ENCODE measurements at regions not wholly inside any gene's neighbourhood (a gene's known extent, or its start where the extent isn't known, plus 50 kb on each side); places are given as distances from the start of the nearest gene placed in this dataset.
A peak's percentile ranks its signal among the peaks of the same experiment; 100 is the strongest.
"Not testable (repeated sequence)": the region's sequence is repeated elsewhere in the genome, so short reads cannot be mapped to it uniquely, and the experiment has no call there.

DNA sequence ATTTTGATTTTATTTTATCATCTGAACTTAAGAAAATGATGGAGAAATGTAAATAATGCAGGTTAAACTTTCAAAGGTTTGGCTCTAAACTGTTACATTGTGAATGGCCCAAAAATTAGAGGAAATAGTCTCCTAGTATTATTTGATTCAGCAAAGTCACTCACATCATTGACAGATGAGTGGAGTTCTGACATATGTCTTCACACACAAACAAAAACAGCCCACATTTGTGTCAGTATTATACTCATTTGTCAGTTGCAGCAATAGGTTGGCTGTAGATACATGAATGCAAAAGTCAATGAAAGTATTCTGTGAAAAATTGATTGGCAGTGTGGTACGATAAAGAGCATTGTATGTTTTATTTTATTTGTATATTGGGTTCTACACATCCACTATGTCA lies 108.8 kb upstream of the BMPER start:
- H3K27ac ChIP-seq: no peak overlapping the region
- no peak overlapping the region for H3K4me3 ChIP-seq
- TF ChIP-seq CTCF (IDR thresholded peaks at IDR 0.05): no peak
- DNase-seq (ENCODE audit: low spot score): no peak

DNA sequence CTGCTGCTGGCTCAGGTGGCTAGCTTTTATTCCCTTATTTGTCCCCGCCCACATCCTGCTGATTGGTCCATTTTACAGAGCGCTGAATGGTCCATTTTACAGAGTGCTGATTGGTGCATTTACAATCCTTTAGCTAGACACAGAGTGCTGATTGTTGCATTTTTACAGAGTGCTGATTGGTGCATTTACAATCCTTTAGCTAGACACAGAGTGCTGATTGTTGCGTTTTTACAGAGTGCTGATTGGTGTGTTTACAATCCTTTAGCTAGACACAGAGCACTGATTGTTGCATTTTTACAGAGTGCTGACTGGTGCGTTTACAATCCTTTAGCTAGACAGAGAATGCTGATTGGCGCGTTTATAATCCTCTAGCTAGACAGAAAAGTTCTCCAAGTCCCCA lies 107.8 kb upstream of the BMPER start:
- H3K4me3 ChIP-seq; H3K27ac ChIP-seq; DNase-seq (ENCODE audit: low spot score): not testable (repeated sequence)

- Histone ChIP-seq H3K27ac (no peak overlapping the region), H3K4me3 (no peak overlapping the region)
- TF ChIP-seq CTCF (IDR thresholded peaks at IDR 0.05): no peak
- no peak for DNase-seq (ENCODE audit: low spot score)
Measured at GRCh38 chr7:33798686-33799325, 106.5 kb upstream of the BMPER start.

DNA sequence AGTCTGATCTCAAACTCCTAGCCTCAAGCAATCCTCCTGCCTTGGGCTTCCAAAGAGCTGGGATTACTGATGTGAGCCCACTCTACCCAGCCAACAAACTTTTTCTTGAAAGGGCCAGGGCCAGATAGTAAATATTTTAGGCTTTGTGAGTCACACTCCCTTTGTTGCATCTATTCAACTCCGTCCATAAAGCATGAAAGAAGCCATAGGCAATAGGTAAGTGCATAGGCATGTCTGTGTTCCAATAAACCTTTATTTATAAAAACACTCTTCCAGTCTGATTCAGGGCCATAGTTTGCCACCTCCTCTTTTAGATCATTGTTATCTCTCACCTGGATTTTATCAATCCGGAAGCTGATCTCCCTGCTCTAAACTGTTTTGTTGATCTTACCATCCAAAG lies 105.6 kb upstream of the BMPER start:
- Histone ChIP-seq H3K4me3 (no peak overlapping the region), H3K27ac (no peak overlapping the region)
- DNase-seq (ENCODE audit: low spot score): no peak
- TF ChIP-seq CTCF (IDR thresholded peaks at IDR 0.05): no peak

GRCh38 chr7:33802600-33802999 lies 102.7 kb upstream of the BMPER start:
- TF ChIP-seq CTCF (IDR thresholded peaks at IDR 0.05): no peak
- Histone ChIP-seq H3K27ac (no peak overlapping the region), H3K4me3 (no peak overlapping the region)
- no peak for DNase-seq (ENCODE audit: low spot score)

DNA sequence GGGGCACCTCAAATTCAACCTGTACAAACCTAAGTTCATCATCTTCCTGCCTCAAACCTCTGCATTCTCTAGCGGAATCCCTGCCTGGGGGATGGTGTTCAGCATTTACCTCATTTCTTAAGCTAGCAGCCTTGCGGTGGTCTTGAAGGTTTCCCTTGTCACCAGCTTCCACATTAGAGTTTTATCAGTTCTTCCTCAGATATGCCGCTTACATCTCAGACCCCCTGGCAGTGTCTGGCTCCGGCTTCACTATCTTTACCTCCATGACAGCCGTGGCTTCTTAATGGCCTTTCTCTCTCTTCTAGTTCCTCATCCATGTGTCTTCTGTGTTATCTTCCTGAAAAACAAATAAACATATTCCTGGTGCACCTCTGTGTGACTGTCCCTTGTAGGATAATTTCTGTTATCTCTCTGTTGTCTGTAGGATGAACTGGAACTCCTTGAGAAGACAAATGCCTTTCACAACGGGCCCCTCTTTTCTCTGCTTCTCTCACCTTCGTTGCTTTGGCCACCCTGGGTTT lies 101.1 kb upstream of the BMPER start:
- no peak overlapping the region for H3K27ac ChIP-seq
- no peak for TF ChIP-seq CTCF (IDR thresholded peaks at IDR 0.05)
- DNase-seq (ENCODE audit: low spot score): no peak
- no peak overlapping the region for H3K4me3 ChIP-seq

DNA sequence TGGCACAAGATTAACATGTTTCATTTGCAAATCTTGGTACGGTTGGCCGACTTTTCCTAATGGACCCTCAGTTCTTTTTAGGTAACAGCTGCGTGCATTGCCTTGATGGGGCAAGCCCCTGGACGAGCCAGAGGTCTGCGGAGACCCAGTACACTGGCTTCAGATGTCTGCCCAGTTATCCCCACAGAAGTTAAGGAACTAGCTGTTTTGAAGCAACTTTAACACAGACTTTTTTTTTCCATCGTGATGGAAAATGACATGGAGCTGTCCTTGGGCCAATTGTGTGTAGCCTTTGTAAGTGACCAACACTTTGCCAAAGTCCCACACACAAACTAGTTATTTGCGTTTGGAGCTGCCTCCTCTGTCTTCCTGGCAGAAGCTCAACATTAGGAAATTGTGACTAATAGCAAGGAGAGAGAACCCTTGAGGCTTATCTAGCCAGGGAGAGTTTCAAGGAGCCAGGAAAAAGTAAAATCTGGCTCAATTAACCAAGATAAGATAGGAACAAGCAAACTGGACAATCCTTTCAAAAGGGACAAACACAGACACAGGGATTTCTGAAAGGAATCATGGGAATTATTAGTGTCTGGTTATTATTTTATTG lies 99.6 kb upstream of the BMPER start:
- no peak for TF ChIP-seq CTCF (IDR thresholded peaks at IDR 0.05)
- Histone ChIP-seq H3K4me3 (no peak overlapping the region), H3K27ac (peak overlapping the region in 1 of 2 donors; percentile 76)
- no peak for DNase-seq (ENCODE audit: low spot score)
